H54 (cell line): ENCODE measurements at regions not wholly inside any gene's neighbourhood (a gene's known extent, or its start where the extent isn't known, plus 50 kb on each side); places are given as distances from the start of the nearest gene placed in this dataset.
A peak's percentile ranks its signal among the peaks of the same experiment; 100 is the strongest.

Experiments used
- DNase-seq: peaks from one replicate; pipeline ENCODE4 v3.0.0; 2011; ENCODE audit warnings: low spot score, mixed read lengths; ENCODE audit not compliant: insufficient read length
- FAIRE-seq: peaks from 3 replicates; lab custom pipeline; 2011; peaks lifted over from hg19 to GRCh38; lab: Jason Lieb, UNC
- POLR2A ChIP-seq: IDR thresholded peaks from 2 replicates; pipeline ENCODE4 v1.6.1; 2011; ENCODE audit warnings: low read depth, mild to moderate bottlenecking, low read length

DNA sequence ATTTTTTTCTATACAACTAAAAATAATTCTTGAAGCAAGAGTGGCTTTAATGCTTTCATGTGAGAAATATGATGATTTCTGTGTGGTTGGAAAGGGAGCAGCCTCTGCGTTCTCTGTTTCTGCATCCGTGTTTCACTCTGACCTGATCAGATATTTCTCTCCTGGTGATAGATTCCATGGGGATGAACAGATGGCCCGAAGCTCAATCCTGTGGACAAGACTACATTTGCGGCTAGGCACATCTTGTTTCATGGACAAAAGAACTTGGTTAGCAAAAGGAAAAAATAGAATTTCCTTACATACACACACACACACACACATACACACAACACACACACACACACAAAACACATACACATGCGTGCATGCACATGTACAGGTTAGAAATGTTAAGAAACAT lies 218.2 kb upstream of the ADAMTS16 start:
- no peak for FAIRE-seq

DNA sequence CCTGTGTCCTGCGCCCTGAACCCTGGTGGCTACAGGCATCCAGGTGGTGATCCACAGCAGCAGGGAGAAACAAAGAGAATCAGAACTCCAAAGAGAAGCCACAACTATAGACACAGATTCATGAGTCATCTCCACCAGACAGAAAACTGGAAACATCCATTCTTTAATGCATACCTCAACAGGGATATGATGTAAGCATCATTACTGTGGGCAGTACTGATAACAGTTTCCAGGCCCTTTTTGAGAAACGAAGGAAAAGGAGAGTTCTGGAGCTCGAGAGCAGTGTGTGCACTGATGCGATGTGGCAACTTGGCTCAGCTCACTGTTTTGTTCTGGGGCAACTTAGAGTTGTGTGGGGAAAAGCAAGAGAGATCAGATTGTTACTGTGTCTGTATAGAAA lies 215.6 kb upstream of the ADAMTS16 start:
- FAIRE-seq = no peak

More for the DNA sequence above, 218.2 kb upstream of the ADAMTS16 start:
- no peak for TF ChIP-seq POLR2A
- no peak for DNase-seq

DNA sequence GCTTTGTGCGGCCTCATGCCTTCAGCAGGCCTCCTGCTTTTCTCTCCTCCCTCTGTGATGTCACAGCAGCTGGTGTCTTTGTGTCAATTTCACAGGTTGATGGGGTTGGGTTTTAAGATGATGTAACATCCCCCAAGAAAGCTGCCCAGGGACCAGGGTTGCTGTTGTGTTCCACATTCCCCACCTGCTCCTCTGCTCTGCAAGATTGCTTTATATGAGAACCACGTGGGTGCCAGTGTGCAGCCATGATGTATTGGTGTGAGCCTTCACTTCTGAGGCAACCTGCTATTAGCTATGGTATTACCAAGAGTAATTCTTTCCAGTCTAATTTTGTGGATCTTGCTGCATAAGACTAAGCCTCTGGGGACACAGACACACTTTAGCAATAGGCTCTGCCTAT lies 213.0 kb upstream of the ADAMTS16 start:
- no peak for TF ChIP-seq POLR2A
- no peak for FAIRE-seq
- DNase-seq = no peak

More for the DNA sequence above, 215.6 kb upstream of the ADAMTS16 start:
- DNase-seq = no peak
- TF ChIP-seq POLR2A = no peak

DNA sequence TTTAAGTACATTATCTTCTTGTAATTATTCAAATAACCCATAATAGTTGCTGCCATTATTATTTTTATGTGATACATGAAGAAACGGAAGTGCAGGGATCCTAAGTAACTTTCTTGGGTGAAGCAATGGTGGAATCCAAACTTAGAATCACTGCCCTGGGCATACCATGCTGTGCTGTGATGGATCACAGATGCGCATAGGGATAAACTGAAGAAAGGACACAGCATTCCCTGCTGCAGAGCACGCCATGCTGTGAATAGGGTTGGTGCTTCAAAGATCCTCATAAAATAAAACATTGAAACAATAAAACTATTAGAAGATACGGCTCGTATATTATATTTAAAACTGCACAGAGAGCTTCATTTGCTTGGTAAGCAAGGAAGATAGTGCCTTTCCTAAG lies 211.7 kb upstream of the ADAMTS16 start:
- DNase-seq (no peak), FAIRE-seq (no peak)
- no peak for TF ChIP-seq POLR2A

DNA sequence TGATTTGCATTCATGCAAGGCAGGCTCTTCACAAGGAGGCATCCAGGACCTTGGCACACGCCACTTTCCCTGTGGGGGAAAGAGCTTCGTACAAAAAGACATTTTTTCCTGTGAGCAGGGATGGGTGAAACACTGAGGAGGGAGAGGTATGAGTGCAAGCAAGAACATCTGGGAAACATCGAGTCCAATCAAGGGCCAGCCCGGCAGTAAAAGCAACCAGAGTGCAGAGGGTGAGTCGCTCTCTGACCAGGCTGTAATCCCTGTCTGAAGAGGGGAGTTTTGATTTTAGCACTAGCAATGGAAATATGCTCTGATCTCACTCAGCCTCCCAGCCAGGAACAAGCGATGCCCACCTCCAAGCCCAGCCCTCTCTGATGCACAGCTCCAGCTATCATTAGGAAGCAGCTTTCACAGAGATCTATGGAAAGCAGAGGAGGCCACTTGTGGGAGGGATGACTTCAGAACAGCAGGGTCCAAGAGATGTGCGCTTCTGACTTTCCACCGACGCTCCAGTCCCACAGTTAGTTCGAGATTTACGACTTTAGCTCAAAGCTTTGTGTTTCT lies 211.0 kb upstream of the ADAMTS16 start:
- no peak for DNase-seq
- TF ChIP-seq POLR2A = no peak
- no peak for FAIRE-seq

DNA sequence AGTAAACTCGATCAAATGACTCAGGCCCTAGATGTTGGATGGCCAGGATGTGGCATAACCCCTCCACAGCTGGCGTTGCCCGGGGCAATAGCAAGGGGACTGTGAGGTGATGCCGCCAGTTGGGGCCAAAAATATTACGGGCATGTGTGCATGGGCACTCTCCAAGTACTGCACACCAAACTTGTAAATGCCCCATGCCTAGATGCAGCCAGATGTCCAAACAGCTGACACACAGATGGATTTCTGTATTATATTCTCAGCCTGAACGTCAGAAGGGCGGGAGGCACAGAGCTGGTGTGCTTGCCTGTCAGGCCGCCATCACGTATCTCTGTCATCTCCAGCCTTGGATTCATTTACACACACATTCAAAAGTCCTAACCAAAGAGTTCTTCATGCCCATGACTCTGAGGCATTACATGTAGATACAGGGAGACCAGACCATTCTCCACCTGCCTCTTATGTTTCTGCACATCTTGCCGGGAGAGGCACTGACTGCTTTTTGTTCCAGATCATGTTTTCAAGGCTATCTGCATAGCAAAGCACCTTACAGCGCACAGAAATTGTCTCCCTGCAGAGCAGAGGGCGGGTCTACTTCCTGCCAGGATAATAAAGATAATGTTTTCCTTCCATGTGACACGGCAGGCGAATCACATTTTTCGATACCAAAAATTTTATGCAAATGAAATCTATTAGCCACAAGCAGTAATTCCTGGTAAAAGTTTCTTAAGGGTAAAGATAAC lies 200.9 kb upstream of the ADAMTS16 start:
- FAIRE-seq = no peak
- TF ChIP-seq POLR2A = no peak

DNA sequence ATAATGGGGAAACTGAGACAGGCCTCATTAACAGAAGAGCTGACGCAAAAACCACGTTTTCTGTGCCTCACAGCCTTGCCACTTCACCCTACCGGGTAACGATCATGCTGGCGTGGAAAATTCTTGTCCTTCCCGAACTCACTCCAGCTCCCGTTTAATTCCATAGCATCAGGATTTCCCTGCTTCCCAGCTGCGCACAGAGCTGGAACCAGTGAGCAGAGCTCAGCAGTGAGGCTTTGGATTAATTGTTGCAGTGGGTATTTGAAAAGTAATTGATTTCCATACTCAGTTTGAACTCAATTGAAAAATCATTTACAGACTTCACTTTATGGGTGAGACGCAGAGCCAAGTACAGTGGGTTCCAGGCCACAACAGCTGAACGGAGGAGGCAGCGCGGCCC lies 199.0 kb upstream of the ADAMTS16 start:
- FAIRE-seq = no peak
- DNase-seq = no peak

More for the DNA sequence above, 200.9 kb upstream of the ADAMTS16 start:
- DNase-seq = no peak

DNA sequence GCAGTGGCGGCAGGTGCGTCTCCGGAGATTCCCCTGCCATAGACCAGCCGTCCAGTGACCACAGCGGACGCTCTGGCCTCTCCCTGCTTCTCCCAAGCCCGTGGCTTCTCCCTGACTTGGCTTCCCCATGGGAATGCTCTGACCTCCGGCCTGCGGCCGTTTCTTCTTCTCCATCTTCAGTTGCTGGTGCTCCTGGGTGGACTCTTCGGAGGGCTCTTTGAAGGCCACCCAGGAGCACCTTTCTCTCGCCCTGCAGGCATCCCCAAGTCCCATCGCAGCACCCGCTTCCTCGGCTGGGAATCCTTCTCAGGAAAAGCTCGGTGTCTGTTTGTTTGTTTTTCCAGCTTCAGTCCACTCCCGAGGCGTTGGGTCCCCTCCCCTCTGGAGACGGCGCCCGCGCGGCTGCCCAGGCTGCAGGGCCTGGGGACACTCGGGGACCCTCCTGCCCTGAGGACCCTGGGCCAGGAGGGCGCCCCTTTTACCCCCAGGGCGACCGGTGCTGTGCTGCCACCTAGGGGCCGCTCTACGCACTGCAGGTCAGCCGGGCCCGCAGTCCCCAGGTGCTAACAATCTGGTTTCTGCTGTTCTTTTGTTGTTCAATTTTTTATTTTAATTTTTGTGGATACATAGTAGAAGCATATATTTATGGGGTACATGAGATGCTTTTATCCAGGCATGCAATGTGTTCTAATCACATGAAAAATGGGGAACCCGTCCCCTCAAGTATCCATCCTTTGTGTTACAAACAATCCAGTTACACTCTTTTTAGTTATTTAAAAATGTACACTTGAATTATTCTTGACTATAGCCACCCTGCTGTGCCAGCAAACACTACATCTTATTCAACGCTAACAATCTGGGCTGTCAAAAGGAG lies 197.9 kb upstream of the ADAMTS16 start:
- DNase-seq = peak; percentile 58
- FAIRE-seq = no peak
- TF ChIP-seq POLR2A = no peak

More for the DNA sequence above, 199.0 kb upstream of the ADAMTS16 start:
- TF ChIP-seq POLR2A = no peak

DNA sequence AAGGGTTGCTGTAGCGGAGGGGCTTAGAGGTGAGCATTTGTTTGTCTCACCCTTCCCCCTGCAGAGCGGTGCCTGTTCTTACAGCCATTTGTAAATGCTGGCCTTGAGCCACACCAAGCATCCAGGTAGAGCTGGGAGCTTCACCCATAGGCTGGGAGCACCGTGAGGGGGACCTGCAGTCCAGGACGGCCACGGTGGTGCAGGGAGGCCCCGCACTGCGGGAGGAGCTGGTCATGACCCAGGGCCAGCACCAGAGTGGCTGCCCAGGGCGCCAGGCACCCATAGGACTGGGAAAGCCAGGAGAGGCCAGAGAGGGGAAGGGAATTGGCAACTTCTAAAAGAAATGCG lies 197.3 kb upstream of the ADAMTS16 start:
- DNase-seq (no peak), FAIRE-seq (no peak)
- TF ChIP-seq POLR2A = no peak

DNA sequence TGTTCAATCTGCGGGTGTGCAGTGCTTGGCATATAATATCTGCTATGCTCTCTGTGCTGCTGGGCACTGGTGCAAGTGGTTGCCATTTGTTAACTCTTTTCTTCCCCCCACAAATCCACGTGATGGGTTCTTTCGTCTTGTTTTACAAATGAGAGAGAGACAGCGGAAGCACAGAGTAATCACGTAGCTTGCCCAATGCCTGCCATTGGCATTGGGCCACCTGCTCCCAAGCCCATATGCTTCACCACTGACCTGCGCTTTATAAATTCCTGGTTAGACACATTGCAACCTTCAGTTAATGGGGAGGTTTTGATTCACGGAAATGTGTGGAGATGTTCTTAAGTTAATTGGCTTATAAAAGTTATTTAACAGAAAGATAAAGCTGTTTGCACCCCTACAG lies 194.8 kb upstream of the ADAMTS16 start:
- no peak for TF ChIP-seq POLR2A
- no peak for DNase-seq
- FAIRE-seq = no peak

DNA sequence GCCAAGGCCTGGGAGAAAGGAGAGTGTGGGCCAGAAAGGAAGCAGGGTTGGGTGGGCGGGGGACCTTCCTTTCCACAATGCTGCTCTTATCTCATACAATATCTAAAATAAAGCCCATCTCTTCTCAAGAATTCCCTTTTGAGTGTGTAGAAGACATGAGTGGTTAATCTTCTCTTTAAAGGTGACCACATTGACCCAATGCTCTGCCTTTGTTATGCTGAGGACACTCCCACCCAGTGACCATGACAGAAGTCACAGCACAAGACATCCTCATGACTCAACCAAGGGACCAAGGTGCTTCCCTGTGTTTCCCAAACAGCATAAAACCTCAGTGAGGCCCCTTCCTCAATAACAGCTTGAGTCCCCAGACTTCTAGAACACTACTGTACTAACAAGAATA lies 193.0 kb upstream of the ADAMTS16 start:
- no peak for DNase-seq
- FAIRE-seq = no peak
- no peak for TF ChIP-seq POLR2A

DNA sequence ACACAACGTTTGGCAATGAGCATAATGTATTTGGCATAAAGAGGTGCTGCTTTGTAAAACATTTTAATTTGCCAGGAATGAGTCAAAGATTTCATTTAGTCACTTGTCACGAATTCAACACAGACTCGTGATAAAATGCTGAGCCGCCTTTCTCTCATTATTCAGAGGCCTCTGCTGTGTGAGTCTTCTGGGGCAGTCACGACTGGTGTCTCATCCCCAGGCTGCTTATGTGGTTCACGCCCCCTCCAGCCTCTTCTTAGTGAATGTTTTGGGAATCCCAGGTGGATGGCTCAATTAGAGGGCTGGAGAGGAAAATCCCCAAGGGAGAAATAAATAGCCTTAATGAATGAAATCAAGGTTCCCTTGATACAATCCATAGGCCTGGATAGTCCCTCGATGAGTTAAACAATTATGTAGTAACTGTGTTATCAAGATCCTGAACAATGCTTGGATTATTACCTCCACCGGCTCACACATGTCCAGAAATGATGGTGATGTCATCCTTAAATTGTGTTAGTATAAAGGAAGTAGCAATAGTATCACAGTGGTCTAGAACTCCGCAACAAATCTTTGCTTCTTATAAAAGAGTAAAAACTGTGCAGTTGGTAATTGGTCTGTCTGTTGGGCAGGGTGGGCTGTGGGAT lies 192.1 kb upstream of the ADAMTS16 start:
- no peak for TF ChIP-seq POLR2A
- no peak for DNase-seq

DNA sequence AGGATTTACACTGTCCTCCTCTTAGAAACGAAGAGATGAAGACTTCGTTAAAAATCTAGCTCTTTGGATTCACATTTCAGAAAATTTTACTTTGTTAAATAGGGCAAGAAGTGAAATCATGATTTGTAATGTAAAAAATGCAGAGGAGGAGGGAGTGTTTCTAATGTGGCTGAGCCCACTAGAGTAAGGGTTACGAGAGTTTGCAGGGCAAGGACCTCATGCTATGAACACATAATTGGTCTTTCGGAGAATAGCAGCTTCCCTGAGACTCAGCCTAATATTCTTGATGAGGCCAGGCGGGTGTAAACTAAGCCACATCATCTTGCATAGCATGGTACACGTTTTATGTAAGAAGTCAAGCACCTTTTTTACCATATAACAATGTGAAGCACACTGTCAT lies 191.0 kb upstream of the ADAMTS16 start:
- DNase-seq (no peak), FAIRE-seq (no peak)
- no peak for TF ChIP-seq POLR2A

More for the DNA sequence above, 192.1 kb upstream of the ADAMTS16 start:
- FAIRE-seq = no peak

DNA sequence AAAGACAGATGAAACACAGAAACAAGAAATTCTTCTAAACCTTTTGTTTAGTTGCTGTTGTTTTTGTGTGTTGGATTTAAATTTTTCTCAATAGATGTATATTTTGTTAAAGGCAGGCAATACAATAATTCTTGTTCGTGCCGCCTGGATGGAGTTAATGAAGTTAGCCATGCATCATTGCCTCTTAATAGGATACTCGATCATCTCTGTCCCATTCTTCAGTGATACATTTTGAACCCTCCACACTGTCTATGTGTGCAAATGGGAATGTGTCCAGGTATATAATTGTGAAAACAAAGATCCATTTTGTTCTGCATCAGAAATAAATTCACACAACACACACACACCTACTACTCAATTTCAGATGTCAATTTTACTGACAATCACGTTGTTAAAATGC lies 186.6 kb upstream of the ADAMTS16 start:
- no peak for TF ChIP-seq POLR2A
- DNase-seq (no peak), FAIRE-seq (no peak)
